Embryonic facial prominence (tissue), 1 donor: ENCODE measurements at regions not wholly inside any gene's neighbourhood (a gene's known extent, or its start where the extent isn't known, plus 50 kb on each side); places are given as distances from the start of the nearest gene placed in this dataset.
"Not testable (repeated sequence)": the region's sequence is repeated elsewhere in the genome, so short reads cannot be mapped to it uniquely, and the experiment has no call there.

ENCODE experiments used
- DNase-seq: peaks from one replicate; pipeline ENCODE4 v3.0.0-alpha.2; 2016; ENCODE audit errors: extremely low spot score

DNA sequence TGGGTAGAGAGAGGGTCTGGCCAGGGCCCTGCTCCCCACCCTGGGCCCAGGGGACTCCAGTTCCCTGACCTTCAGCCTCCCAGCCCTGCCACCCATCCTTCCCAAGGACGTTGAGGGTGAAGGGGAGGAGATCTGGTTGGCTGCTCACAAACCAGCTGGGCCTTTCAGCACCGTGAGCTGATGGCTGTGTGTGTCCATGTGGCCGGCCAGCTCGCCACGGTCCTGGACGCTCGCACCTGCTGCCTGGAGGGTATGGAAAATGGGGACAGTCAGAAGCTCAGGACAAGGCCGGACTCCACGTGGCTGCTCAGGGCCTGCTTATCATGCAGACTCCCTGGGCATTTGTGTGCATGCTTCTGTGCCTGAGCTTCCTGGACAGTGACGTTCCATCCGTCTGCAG, 110.3 kb downstream of the NPIPB11 start:
- not testable (repeated sequence) for DNase-seq

DNA sequence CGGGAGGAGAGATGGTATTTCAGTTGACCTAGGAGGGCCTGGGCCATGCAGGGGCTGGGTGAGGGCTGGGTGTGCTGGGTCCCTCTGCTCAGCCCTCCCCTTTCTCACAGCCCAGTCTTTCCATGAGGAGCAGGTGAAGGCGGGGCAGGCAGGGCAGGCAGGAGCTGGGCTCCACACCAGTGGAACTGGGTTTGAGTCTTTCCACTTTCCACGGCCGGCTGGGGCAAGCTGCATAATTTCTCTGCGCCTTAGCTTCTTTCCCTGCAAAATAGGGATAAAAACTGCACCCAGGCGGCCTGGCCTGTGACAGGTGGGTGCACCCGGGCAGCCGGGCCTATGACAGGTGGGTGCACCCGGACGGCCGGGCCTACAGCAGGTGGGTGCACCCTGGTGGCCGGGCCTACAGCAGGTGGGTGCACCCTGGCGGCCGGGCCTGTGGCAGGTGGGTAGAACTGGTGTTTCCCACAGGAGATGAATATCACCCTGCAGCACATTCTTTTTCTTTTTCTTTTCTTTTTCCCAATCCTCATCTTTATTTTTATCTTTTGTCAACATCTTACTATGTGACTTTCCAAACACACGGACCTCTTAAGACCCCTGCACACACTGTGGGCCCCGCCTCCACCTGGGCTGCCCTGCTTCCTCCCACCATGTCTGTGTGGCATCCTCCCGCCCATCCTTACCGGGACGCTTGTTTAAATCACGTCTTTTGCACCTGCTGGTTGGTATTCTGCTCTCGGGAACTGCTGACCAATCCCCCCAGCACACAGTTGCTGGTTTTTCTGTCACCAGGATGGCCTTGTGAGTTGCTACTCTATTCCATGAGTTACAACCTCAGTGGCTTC, 111.3 kb downstream of the NPIPB11 start:
- DNase-seq, result not testable (repeated sequence)

- not testable (repeated sequence) for DNase-seq
Observed at GRCh38 chr16:29294400-29294933, 112.0 kb downstream of the NPIPB11 start.

DNA sequence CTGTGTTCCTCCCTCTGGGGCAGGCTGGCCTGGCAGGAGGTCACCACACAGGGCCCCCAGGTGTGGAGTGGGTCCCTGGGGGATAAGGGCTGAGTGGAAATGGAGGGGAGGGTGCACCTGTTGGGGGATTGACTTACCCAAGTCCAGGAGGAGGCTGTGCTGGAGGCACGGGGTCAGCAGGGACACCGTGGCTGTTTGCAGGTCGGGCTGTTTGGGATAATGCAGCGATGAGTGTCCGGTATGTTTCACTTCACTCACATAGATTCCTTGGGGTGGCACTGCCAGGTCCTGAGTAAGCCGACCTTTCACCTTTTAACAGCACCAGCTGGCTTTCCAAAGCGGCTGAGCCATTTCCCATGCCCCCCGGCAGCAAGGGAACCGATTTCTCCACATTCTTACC, 113.0 kb downstream of the NPIPB11 start:
- not testable (repeated sequence) for DNase-seq

DNA sequence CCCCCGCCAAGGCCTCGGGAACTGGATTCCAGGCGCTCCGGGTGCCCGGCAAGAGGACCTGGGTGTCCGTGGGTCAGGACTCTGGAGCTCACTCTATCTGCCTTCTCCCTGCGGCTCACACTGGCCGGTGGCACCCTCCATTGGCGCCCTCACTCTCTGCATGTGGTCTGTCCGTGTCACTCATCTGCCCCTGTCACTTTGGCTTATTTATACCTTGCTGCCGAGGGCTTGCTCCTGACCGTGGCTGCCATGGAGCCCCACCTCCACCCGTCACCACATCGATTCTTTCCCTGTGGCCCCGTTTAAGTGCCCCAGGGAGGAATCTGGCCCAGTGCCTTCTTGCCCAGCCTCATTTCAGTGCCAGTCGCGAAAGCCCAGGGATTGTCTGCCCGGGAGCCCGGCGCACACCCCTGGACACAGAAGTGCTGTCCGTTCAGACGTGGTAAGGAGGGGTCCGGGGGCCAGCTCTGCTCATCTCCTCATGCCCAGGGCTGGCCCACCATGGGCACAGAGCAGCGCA, 113.5 kb downstream of the NPIPB11 start:
- not testable (repeated sequence) for DNase-seq

DNA sequence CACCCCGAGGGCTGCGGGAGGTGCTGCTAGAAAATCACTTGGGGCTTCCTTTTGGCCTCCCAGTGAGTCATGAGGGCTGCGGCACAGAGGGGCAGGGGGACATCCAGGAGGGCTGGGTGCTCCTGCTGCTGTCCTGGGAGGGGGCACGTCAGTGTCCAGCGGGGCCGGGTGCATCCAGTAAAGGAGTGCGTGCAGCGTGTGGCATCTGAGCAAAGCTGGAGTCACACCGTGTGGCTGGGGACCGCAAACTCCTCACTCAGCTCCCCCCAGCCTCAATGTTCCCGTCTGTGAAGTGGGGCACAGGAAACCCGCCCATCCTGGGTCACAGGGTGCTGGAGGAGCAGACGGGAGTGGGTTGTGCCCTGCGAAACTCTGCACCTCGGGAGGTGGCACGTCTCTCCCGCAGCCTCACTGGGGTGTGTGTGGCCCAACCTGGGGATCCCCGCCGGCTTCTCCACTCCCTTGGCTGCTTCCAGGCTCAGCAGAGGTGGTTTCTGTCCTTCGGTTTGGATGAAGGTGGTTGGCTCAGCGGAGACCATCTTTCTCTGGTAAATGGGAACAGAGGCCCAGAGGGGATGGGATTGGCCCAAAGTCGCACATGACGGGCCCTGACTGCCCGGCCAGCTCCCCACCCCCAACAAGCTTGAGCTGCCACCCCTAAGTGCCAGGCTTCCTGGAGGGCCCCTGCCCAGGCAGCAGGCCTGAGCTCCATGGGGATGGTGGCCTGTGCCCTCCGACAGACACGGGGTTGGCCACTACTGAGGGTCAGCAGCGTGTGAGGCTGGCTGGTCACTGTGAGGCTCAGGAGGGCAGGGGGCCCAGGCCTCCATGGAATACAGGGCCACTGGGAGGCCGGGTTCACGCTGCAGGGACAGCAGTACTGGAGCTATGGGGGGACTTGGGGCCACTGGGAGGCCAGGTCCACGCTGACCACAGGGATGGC, 114.9 kb downstream of the NPIPB11 start:
- not testable (repeated sequence) for DNase-seq

GRCh38 chr16:29290631-29291247, 115.8 kb downstream of the NPIPB11 start:
- no peak for DNase-seq

DNA sequence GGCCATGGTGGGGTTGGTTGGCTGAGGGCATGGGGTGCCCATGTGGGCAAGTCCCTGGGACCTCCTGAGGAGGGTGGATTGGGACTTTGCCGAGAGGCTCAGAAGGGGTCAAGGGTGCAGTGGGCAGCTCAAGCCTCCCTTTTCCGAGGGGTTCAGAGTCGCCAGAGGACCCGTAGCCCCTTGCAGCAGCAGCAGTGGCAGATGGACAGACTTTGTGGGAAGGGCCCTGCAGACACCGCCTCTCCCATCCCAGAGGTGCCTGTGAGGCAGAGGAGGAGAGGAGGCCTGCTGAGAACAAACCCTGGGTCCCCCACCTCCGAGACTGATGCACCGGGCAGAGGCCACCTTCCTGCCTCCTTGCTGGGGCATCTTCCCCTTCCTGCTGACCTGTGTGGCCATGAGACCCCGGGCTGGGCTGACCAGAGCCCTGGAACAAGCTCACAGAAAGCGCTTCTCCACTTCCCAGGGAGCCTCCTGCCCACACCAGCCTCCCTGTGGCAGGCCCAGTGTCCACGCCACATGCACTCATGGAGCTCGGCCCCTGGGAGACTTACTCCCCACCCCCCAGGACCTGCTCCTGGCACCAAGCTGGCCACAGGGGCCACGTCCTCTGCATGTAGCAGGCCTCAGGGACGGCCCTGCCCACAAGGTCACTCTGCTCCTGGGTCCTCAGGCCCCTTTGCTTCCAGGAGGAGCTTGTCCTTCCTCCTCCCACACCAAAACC, 116.8 kb downstream of the NPIPB11 start:
- not testable (repeated sequence) for DNase-seq

DNA sequence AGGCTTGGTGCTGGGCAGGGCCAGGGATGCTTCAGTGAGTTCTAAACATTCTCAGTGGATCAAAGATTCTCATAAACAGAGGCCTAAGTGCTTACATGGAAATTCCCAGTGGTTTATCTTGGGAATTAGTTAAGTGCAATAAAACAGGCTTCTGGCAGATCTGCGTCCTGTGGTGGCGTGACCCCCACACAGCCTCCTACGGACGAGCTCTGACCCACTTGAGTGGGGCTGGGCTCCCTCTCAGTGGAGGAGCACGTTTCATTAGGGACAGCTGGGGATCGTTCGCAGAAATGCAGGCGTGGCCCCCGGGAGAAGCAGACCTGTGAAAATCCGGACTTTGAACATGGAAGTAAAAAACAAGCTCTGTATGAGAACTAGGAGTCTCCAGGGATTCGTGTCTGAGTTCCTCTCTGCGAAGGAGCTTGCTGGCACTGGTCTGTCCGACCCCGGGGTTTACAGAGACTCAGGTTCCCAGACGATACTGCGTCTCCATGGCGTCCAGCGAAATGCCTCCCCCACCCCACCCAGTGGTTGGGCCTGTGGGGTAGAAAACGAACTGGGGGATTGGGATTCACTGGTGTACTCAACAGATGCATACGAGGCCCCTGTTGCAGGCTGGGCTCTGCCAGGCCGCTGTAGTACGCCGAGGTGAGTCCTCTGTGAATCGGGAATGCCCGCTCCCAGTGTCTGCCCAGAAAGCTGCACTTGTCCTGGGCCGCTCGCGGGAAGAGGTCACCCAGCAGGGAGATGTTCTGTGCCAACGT, 117.6 kb downstream of the NPIPB11 start:
- not testable (repeated sequence) for DNase-seq

DNA sequence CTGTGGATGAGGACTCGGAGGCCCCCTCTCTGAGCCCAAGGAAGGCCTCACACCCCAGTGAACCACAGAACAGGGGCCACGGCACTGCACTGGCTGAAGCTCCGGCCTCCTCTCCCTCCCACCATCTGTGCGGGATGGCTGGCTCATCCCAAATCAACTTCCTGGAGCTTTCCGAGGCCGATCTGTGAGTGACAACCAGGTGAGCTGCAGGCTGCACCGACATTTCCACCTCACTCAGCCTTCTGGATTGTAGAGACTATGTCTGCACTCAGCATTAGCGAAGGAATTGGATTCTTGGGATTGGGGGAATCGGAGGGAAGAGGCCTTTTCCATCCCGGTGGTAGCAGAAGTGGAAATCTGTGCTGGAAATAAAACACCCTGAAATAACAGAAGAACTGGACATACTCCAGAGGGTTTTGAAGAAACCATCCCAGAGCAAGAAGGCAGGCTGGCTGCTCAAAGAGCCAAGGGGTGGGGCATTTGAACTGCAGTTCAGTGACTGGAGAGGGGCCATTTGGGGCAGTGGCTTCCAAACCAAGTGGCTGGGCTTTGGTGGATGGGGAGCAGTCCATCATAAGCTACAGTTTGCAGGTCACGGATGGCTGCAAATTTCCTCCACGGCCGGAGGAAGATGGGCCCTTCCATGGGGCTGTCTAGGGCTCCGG, 118.5 kb downstream of the NPIPB11 start:
- DNase-seq, result not testable (repeated sequence)

- DNase-seq, result not testable (repeated sequence)
Observed at GRCh38 chr16:29287246-29287645, 119.3 kb downstream of the NPIPB11 start.

GRCh38 chr16:29286796-29287195, 119.7 kb downstream of the NPIPB11 start:
- DNase-seq, result not testable (repeated sequence)

DNA sequence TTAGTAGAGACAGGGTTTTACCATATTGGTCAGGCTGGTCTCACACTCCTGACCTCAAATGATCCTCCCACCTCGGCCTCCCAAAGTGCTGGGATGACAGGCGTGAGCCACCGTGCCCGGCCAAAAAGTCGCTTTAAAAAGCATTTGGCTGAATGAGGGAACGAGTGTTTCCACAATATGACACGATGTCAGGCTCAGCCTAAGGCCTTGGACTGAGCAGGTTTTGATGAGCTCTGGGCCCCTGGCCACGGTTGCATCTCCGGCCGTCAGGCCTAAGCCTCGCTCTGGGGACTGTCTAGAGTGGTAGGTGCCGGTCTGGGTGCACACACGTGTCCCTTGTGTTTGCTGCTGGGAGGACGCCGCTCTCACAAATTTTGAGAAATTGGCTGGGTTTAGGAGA, 120.3 kb downstream of the NPIPB11 start:
- DNase-seq, result not testable (repeated sequence)

GRCh38 chr16:29285151-29285885, 121.2 kb downstream of the NPIPB11 start:
- DNase-seq, result not testable (repeated sequence)

DNA sequence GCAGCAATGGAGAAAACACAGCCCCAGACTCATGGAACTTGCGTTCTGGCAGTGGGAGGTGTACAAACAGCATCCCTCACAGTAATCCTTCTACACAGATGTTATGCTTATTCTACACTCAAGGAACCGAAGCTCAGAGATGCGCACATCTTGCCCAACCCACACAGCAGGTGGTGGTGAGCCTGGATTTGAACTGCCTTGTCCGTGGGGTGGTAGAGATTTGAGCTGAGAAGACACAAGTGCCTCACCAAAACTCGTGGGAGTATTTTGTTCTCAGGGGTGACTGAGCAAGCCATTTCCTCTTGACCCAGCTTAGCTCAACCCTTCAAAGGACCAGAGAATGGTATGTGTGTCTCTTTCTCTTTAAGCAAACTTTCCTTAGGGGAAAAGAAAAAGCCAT, 121.8 kb downstream of the NPIPB11 start:
- not testable (repeated sequence) for DNase-seq

DNA sequence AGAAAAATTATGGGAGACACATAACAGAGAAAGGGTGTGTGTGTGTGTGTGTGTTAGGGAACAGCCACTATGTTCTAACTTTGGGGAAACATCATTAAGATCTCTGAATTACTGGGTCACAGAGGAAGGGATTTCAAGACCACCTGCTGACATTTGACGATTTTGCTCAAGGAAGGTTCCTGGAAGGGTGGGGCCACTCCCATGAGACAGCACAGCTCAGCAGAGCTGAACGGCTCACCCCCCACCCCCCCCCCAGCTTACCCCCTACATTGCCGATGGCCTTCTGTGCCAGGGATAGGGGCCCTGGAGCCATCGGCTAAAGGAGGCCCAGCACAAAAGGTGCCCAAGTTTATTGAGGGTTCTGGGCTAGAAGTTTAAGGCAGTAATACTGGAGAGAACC, 122.4 kb downstream of the NPIPB11 start:
- not testable (repeated sequence) for DNase-seq

GRCh38 chr16:29278097-29278871, 128.2 kb downstream of the NPIPB11 start:
- DNase-seq, result not testable (repeated sequence)

- not testable (repeated sequence) for DNase-seq
Observed at GRCh38 chr16:29276446-29276845, 130.1 kb downstream of the NPIPB11 start.
